ENCODE measurements at regions not wholly inside any gene's neighbourhood (a gene's known extent, or its start where the extent isn't known, plus 50 kb on each side); places are given as distances from the start of the nearest gene placed in this dataset.

DNA sequence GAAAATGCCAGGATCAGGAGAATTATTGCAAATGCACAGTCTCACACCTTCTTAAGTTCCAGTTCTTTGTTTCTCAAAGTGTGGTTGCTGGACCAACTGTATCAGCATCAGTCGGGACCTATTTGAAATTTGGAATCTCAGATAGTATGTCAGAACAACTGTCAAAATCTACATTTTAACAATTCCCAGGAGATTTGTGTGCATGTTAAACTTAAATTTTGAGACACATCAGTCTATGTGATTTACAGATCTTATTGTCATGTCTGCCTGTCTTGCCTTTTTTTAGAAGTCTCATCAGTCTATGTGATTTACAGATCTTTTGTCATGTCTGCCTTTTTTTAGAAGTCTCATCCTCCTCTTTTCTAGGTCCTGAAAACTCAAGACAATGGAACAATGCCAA, 243.6 kb upstream of the MEIS1 start:
- TF ChIP-seq, protein P1, sequence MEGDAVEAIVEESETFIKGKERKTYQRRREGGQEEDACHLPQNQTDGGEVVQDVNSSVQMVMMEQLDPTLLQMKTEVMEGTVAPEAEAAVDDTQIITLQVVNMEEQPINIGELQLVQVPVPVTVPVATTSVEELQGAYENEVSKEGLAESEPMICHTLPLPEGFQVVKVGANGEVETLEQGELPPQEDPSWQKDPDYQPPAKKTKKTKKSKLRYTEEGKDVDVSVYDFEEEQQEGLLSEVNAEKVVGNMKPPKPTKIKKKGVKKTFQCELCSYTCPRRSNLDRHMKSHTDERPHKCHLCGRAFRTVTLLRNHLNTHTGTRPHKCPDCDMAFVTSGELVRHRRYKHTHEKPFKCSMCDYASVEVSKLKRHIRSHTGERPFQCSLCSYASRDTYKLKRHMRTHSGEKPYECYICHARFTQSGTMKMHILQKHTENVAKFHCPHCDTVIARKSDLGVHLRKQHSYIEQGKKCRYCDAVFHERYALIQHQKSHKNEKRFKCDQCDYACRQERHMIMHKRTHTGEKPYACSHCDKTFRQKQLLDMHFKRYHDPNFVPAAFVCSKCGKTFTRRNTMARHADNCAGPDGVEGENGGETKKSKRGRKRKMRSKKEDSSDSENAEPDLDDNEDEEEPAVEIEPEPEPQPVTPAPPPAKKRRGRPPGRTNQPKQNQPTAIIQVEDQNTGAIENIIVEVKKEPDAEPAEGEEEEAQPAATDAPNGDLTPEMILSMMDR (IDR thresholded peaks at IDR 0.05) = no peak
- no peak for TF ChIP-seq POLR2A (IDR thresholded peaks at IDR 0.05)
